Parathyroid adenoma (tissue), 2 donors: ENCODE measurements at regions not wholly inside any gene's neighbourhood (a gene's known extent, or its start where the extent isn't known, plus 50 kb on each side); places are given as distances from the start of the nearest gene placed in this dataset.

Experiments used
- H2AFZ ChIP-seq: fragments of 300-600 bp; sonication (generic); one replicate; pipeline ENCODE4 v1.7.0; 2017; ENCODE audit warnings: antibody characterized with exemption, mild to moderate bottlenecking
- H3K27ac ChIP-seq: fragments of 300-600 bp; sonication (generic); one replicate; pipeline ENCODE4 v1.7.0; 2017
- H3K27me3 ChIP-seq: fragments of 300-600 bp; sonication (generic); one replicate; pipeline ENCODE4 v1.7.0; 2017; ENCODE audit warnings: low read length; ENCODE audit not compliant: control insufficient read depth, insufficient read depth
- H3K36me3 ChIP-seq: fragments of 300-600 bp; sonication (generic); one replicate; pipeline ENCODE4 v1.7.0; 2017; ENCODE audit warnings: low read length; ENCODE audit not compliant: control insufficient read depth, insufficient read depth
- H3K4me1 ChIP-seq: fragments of 300-600 bp; sonication (generic); one replicate; pipeline ENCODE4 v1.7.0; 2017; ENCODE audit warnings: control low read depth
- H3K4me2 ChIP-seq: fragments of 300-600 bp; sonication (generic); one replicate; pipeline ENCODE4 v1.7.0; 2017; ENCODE audit warnings: low read length
- H3K4me3 ChIP-seq: fragments of 300-600 bp; sonication (generic); one replicate; pipeline ENCODE4 v1.7.0; 2017; ENCODE audit warnings: low read depth, low read length
- H3K79me2 ChIP-seq: fragments of 300-600 bp; sonication (generic); one replicate; pipeline ENCODE4 v1.7.0; 2017; ENCODE audit warnings: control low read depth
- H3K9ac ChIP-seq: fragments of 300-600 bp; sonication (generic); one replicate; pipeline ENCODE4 v1.7.0; 2017; ENCODE audit warnings: mild to moderate bottlenecking
- H3K9me3 ChIP-seq: fragments of 300-600 bp; sonication (generic); one replicate; pipeline ENCODE4 v1.7.0; 2017; ENCODE audit warnings: low read length; ENCODE audit not compliant: control insufficient read depth
- CTCF ChIP-seq: fragments of 300-600 bp; sonication (generic); IDR thresholded peaks from one replicate; pipeline ENCODE4 v1.7.0; 2017; ENCODE audit warnings: antibody characterized with exemption, mild to moderate bottlenecking
- donor health status: primary hyperparathyroidism.

GRCh38 chr9:31873722-31874121, 510.7 kb upstream of the ACO1 start:
- H3K27ac ChIP-seq, result no peak overlapping the region
- TF ChIP-seq CTCF, result no peak

GRCh38 chr9:31894008-31894407, 490.4 kb upstream of the ACO1 start:
- no peaks in the 10 kb centered on the region for H3K4me1 ChIP-seq
- H3K4me2 ChIP-seq, result no peak overlapping the region
- no peaks in the 10 kb centered on the region for H3K9me3 ChIP-seq
- H3K79me2 ChIP-seq, result no peaks in the 10 kb centered on the region
- H3K36me3 ChIP-seq, result no peaks in the 10 kb centered on the region
- no peak overlapping the region for H2AFZ ChIP-seq
- no peak for TF ChIP-seq CTCF
- H3K9ac ChIP-seq, result no peak overlapping the region
- H3K27me3 ChIP-seq, result no peaks in the 10 kb centered on the region
- no peak overlapping the region for H3K4me3 ChIP-seq
- H3K27ac ChIP-seq, result no peak overlapping the region

More at GRCh38 chr9:31873722-31874121, 510.7 kb upstream of the ACO1 start:
- H3K9ac ChIP-seq, result no peak overlapping the region
- H3K4me3 ChIP-seq, result no peak overlapping the region
- no peak overlapping the region for H3K4me2 ChIP-seq
- H3K9me3 ChIP-seq, result no peaks in the 10 kb centered on the region
- no peaks in the 10 kb centered on the region for H3K36me3 ChIP-seq
- H3K79me2 ChIP-seq, result no peaks in the 10 kb centered on the region
- H3K4me1 ChIP-seq, result no peaks in the 10 kb centered on the region
- H3K27me3 ChIP-seq, result no peaks in the 10 kb centered on the region
- no peak overlapping the region for H2AFZ ChIP-seq

GRCh38 chr9:31908158-31908890, 476.1 kb upstream of the ACO1 start:
- Histone ChIP-seq H2AFZ (no peak overlapping the region), H3K27ac (no peak overlapping the region), H3K79me2 (no peaks in the 10 kb centered on the region), H3K4me2 (no peak overlapping the region), H3K9ac (no peak overlapping the region), H3K4me3 (no peak overlapping the region), H3K36me3 (no peaks in the 10 kb centered on the region), H3K9me3 (no peaks in the 10 kb centered on the region), H3K4me1 (no peaks in the 10 kb centered on the region), H3K27me3 (no peaks in the 10 kb centered on the region)
- no peak for TF ChIP-seq CTCF

GRCh38 chr9:31908891-31909480, 475.5 kb upstream of the ACO1 start:
- no peak for TF ChIP-seq CTCF
- Histone ChIP-seq H3K27ac (no peak overlapping the region), H3K27me3 (no peaks in the 10 kb centered on the region), H3K4me2 (no peak overlapping the region), H3K36me3 (no peaks in the 10 kb centered on the region), H3K9me3 (no peaks in the 10 kb centered on the region), H2AFZ (no peak overlapping the region), H3K79me2 (no peaks in the 10 kb centered on the region), H3K9ac (no peak overlapping the region), H3K4me3 (no peak overlapping the region), H3K4me1 (no peaks in the 10 kb centered on the region)

- Histone ChIP-seq H3K9ac (no peak overlapping the region), H3K79me2 (no peaks in the 10 kb centered on the region), H3K4me1 (no peaks in the 10 kb centered on the region), H3K27ac (no peak overlapping the region), H3K4me2 (no peak overlapping the region), H3K4me3 (no peak overlapping the region), H3K9me3 (no peaks in the 10 kb centered on the region), H3K36me3 (no peaks in the 10 kb centered on the region), H3K27me3 (no peaks in the 10 kb centered on the region), H2AFZ (no peak overlapping the region)
- no peak for TF ChIP-seq CTCF
Observed at GRCh38 chr9:31912636-31913035, 471.8 kb upstream of the ACO1 start.
